Lower lobe of right lung (tissue), 2 donors: ENCODE measurements at regions not wholly inside any gene's neighbourhood (a gene's known extent, or its start where the extent isn't known, plus 50 kb on each side); places are given as distances from the start of the nearest gene placed in this dataset.
"Not testable (repeated sequence)": the region's sequence is repeated elsewhere in the genome, so short reads cannot be mapped to it uniquely, and the experiment has no call there.

Source experiments
- ATAC-seq, 2 donors: fragments of 200-7000 bp; cut with Tn5 transposase; one replicate each; pipeline ENCODE4 v1.9.1; 2020 to 2022; ENCODE audit warnings: mild to moderate bottlenecking in 2 of 2, moderate library complexity in 2 of 2
- DNase-seq: peaks from one replicate; pipeline ENCODE4 v3.0.0-alpha.2; 2020
- H3K27ac ChIP-seq: fragments of 200-600 bp; one replicate; pipeline ENCODE4 v1.8.0; 2022
- H3K27me3 ChIP-seq: fragments of 200-600 bp; one replicate; pipeline ENCODE4 v1.8.0; 2022; ENCODE audit warnings: low read depth
- H3K36me3 ChIP-seq: fragments of 200-600 bp; one replicate; pipeline ENCODE4 v1.8.0; 2022; ENCODE audit warnings: mild to moderate bottlenecking
- H3K4me1 ChIP-seq: fragments of 200-600 bp; one replicate; pipeline ENCODE4 v1.8.0; 2022
- H3K4me3 ChIP-seq: fragments of 200-600 bp; one replicate; pipeline ENCODE4 v1.8.0; 2022; ENCODE audit warnings: mild to moderate bottlenecking
- H3K9me3 ChIP-seq: fragments of 200-600 bp; one replicate; pipeline ENCODE4 v1.8.0; 2022
- intact Hi-C: fragments of 100-400 bp; cut with DNase I; formaldehyde crosslinking; loops from one replicate; pipeline ENCODE4 v1.11.0; 2022
- TF ChIP-seq, protein P1 (sequence below): fragments of 200-600 bp; IDR thresholded peaks from one replicate; pipeline ENCODE4 v1.8.0; 2022; ENCODE audit warnings: antibody characterized with exemption, mild to moderate bottlenecking
- donor health status: DM: no; HTN: yes; CAD: no; lungs with severe emphysema.

DNA sequence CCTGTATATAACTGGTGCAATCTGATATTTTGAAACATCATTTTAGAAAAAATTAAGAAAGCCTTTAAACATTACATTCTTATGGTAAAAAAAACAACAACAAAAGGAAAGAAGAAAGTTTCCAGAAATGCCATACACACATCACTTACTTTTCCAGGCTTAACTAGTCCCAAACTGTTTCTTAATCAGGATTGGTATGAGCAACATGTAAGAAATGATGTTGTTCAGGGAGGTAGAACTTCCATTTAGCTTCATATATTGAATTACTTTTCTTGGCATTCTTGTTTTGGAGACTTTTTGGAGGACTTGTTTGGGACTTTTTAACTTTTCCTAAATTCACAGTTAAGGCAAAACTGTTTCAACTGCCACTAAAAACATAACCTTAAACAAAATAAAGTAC lies 791.5 kb downstream of the METTL15 start:
- Histone ChIP-seq H3K27ac (no peak overlapping the region), H3K4me3 (no peak overlapping the region), H3K36me3 (no peaks in the 10 kb centered on the region), H3K9me3 (no peaks in the 10 kb centered on the region), H3K27me3 (no peaks in the 10 kb centered on the region), H3K4me1 (no peaks in the 10 kb centered on the region)
- ATAC-seq (no peak), DNase-seq (no peak)
- intact Hi-C loops = no loop called here
- TF ChIP-seq, protein P1, sequence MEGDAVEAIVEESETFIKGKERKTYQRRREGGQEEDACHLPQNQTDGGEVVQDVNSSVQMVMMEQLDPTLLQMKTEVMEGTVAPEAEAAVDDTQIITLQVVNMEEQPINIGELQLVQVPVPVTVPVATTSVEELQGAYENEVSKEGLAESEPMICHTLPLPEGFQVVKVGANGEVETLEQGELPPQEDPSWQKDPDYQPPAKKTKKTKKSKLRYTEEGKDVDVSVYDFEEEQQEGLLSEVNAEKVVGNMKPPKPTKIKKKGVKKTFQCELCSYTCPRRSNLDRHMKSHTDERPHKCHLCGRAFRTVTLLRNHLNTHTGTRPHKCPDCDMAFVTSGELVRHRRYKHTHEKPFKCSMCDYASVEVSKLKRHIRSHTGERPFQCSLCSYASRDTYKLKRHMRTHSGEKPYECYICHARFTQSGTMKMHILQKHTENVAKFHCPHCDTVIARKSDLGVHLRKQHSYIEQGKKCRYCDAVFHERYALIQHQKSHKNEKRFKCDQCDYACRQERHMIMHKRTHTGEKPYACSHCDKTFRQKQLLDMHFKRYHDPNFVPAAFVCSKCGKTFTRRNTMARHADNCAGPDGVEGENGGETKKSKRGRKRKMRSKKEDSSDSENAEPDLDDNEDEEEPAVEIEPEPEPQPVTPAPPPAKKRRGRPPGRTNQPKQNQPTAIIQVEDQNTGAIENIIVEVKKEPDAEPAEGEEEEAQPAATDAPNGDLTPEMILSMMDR = no peak

DNA sequence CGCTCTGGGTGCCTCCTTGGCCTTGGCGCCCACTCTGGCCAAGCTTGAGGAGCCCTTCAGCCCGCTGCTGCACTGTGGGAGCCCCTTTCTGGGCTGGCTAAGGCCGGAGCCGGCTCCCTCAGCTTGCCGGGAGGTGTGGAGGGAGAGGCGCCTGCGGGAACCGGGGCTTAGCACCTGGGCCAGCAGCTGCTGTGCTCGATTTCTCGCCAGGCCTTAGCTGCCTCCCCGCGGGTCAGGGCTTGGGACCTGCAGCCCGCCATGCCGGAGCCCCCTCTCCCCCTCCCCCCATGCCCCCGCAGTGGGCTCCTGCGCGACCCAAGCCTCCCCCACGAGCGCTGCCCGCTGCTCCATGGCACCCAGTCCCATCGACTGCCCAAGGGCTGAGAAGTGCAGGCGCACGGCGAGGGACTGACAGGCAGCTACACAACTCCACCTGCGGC lies 782.4 kb downstream of the METTL15 start:
- H3K27ac ChIP-seq, H3K36me3 ChIP-seq, intact Hi-C loops, H3K4me1 ChIP-seq, H3K9me3 ChIP-seq, H3K27me3 ChIP-seq, H3K4me3 ChIP-seq: not testable (repeated sequence)
- DNase-seq = peak; percentile 38
- peak in 1 of 2 donors; percentile 29 for ATAC-seq

DNA sequence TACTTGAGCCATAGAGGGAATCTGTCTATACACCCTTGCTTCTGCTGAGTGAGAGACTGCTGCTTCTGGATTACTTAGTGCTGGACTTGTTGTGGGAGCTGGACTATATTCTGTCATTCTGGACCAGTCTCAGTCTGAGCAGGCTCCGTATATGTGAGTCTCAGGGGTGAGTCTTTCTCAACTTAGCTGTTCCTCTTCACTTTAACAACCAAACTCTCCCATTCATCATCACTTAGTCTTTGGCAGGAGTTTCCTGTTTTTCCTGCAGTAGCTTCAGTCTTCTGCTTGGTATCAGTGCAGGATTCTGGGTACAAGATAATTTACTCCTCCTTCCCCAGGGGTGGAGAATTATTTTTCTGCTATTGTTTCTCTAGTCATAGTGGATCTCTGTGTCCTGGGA lies 779.5 kb downstream of the METTL15 start:
- H3K9me3 ChIP-seq = no peaks in the 10 kb centered on the region
- H3K27ac ChIP-seq = no peak overlapping the region
- H3K4me3 ChIP-seq = no peak overlapping the region
- ATAC-seq (no peak), DNase-seq (no peak)
- TF ChIP-seq, protein P1 = no peak
- no peaks in the 10 kb centered on the region for H3K36me3 ChIP-seq
- H3K4me1 ChIP-seq = no peaks in the 10 kb centered on the region
- intact Hi-C loops = no loop called here
- H3K27me3 ChIP-seq = no peaks in the 10 kb centered on the region

DNA sequence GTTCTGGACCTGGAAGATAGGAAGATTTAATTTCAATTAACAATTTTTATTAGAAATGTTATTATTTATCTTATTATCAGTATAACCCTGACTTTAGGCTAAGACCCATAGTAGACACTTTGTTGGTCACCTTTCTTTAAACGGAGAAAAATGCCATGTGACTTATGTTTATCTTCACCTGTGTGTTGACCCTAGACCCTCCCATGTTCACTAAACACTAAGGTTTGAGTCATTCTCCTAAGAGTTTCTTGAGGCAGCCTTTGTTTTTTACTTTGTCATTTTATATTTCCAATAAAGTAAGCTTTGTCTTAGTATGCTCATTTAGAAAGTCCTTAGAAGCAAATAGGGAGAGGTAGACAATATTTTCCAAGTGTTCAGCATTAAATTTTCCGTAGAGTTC lies 771.7 kb downstream of the METTL15 start:
- ATAC-seq (no peak), DNase-seq (no peak)
- intact Hi-C loops = no loop called here
- TF ChIP-seq, protein P1 = no peak
- Histone ChIP-seq H3K4me1 (no peaks in the 10 kb centered on the region), H3K9me3 (no peaks in the 10 kb centered on the region), H3K27ac (no peak overlapping the region), H3K4me3 (no peak overlapping the region), H3K36me3 (no peaks in the 10 kb centered on the region), H3K27me3 (no peaks in the 10 kb centered on the region)

DNA sequence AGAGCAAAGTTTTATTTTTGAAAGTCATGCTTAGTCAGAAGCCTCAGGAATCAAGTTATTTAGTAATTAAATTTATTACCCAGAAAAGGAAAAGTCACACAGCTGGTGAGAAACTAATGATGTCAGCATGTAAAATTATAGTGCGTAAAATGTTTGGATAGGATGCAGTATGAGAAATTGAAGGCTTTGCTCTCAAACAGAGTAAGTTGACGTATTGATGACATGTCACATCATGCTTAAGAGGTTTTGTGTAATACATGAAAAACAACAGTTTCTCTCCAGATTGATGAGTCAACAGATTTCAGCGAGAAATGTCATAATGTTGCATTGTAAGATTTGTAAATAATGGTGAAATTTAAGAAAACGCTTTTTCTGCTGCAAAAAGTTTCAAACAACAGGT lies 769.8 kb downstream of the METTL15 start:
- Histone ChIP-seq H3K27me3 (no peaks in the 10 kb centered on the region), H3K36me3 (no peaks in the 10 kb centered on the region), H3K9me3 (no peaks in the 10 kb centered on the region), H3K4me3 (no peak overlapping the region), H3K27ac (no peak overlapping the region), H3K4me1 (no peaks in the 10 kb centered on the region)
- TF ChIP-seq, protein P1 = no peak
- ATAC-seq = no peak
- DNase-seq = no peak
- intact Hi-C loops = no loop called here

DNA sequence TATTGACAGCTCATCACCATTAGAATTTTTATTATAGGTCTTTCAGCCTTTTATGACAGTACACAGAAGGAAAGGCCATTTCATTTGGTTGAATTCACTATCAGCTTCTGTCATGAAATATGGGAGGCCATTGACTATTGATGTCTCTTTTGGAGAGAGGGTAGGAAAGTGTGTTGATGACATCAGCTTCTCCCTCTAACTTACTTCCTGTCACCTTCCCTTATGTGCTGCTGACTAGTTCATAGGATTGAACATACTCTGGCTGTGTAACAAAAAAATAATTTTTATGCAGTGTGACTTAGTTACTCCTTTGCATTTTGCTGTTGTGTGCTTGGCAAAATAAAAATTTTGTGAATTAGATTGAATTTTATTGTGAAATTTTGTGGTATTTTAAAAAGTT lies 769.2 kb downstream of the METTL15 start:
- TF ChIP-seq, protein P1 = no peak
- H3K36me3 ChIP-seq = no peaks in the 10 kb centered on the region
- no peak overlapping the region for H3K4me3 ChIP-seq
- intact Hi-C loops = no loop called here
- no peak overlapping the region for H3K27ac ChIP-seq
- DNase-seq = no peak
- no peaks in the 10 kb centered on the region for H3K9me3 ChIP-seq
- no peaks in the 10 kb centered on the region for H3K4me1 ChIP-seq
- no peak for ATAC-seq
- H3K27me3 ChIP-seq = no peaks in the 10 kb centered on the region
